Gastroesophageal sphincter (tissue), 3 donors: ENCODE measurements at regions not wholly inside any gene's neighbourhood (a gene's known extent, or its start where the extent isn't known, plus 50 kb on each side); places are given as distances from the start of the nearest gene placed in this dataset.

Experiments
- POLR2A ChIP-seq, 2 donors: fragments of 450-650 bp; IDR thresholded peaks; one replicate each; pipeline ENCODE4 v1.6.1; 2017; ENCODE audit warnings: antibody characterized with exemption in 2 of 2, mild to moderate bottlenecking in 2 of 2, moderate library complexity in 1 of 2
- POLR2AphosphoS5 ChIP-seq: sonication (generic); formaldehyde crosslinking; IDR thresholded peaks from one replicate; pipeline ENCODE4 v1.6.1; 2017; ENCODE audit warnings: antibody characterized with exemption
- TF ChIP-seq, protein P1 (sequence below), 4 experiments: fragments of 200-600 bp in 2 of 4; fragments of 450-650 bp in 2 of 4; sonication (generic) in 1 of 4; IDR thresholded peaks; one replicate each; pipeline ENCODE4 v1.5.1; 2017 to 2019; ENCODE audit warnings: antibody characterized with exemption in 4 of 4, mild to moderate bottlenecking in 2 of 4, moderate library complexity in 2 of 4

DNA sequence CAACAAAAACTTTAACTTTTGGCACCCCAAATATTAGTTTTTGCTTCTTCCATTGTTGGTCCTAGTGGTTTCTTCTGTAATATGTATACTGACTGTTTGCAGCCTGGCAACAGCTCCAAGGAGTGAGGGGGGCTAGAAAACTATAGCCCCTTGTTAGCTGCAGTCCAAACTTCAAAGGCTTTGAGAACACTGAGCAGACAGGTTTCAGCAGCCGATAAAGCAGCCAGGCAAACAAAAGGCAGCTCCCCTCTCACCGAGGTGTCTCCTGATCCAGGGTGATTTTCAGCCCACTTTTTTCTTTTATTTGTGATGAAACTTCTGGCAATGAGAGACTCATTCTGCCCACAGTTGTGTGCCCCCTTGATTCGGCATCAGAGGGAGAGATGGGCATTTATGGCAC, 80.7 kb downstream of the OLIG3 start:
- TF ChIP-seq, protein P1, sequence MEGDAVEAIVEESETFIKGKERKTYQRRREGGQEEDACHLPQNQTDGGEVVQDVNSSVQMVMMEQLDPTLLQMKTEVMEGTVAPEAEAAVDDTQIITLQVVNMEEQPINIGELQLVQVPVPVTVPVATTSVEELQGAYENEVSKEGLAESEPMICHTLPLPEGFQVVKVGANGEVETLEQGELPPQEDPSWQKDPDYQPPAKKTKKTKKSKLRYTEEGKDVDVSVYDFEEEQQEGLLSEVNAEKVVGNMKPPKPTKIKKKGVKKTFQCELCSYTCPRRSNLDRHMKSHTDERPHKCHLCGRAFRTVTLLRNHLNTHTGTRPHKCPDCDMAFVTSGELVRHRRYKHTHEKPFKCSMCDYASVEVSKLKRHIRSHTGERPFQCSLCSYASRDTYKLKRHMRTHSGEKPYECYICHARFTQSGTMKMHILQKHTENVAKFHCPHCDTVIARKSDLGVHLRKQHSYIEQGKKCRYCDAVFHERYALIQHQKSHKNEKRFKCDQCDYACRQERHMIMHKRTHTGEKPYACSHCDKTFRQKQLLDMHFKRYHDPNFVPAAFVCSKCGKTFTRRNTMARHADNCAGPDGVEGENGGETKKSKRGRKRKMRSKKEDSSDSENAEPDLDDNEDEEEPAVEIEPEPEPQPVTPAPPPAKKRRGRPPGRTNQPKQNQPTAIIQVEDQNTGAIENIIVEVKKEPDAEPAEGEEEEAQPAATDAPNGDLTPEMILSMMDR (IDR thresholded peaks at IDR 0.05): no peak
- TF ChIP-seq POLR2AphosphoS5 (no peak), POLR2A (IDR thresholded peaks at IDR 0.05) (no peak)
